ENCODE measurements at regions not wholly inside any gene's neighbourhood (a gene's known extent, or its start where the extent isn't known, plus 50 kb on each side); places are given as distances from the start of the nearest gene placed in this dataset.
"Not testable (repeated sequence)": the region's sequence is repeated elsewhere in the genome, so short reads cannot be mapped to it uniquely, and the experiment has no call there.

DNA sequence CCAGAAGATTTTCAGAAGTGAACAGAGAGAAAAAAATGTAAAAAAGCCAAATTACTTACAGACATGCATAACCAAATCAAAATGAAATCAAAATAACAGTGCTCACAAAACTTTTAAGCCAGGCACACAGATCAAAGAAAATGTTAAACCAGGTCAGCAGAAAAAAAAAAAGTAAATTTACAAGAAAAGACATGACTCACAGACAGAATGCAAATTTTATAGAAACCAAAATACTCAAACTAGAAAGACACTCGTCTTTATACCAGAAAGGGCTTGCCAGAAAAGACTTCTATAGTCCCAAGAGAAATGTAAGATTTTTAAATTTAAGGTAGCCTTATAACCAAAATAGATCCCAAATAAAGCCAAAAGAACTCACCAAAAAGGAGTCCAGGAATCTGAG lies 86.5 kb upstream of the COG2 start:
- no peak for DNase-seq

- DNase-seq: no peak
Measured at GRCh38 chr1:230552880-230553279, 89.4 kb upstream of the COG2 start.

DNA sequence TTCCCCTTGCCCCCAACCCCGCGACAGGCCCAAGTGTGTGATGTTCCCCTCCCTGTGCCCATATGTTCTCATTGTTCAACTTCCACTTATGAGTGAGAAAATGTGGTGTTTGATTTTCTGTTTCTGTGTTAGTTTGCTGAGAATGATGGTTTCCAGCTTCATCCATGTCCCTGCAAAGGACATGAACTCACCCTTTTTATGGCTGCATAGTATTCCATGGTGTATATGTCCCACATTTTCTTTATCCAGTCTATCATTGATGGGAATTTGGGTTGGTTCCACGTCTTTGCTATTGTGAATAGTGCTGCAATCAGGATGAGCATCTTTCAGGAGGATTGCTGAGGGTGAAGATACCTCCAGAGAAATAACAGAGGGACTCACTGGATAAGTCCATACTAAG lies 91.3 kb upstream of the COG2 start:
- not testable (repeated sequence) for DNase-seq

- DNase-seq: no peak
Measured at GRCh38 chr1:230550428-230550827, 91.9 kb upstream of the COG2 start.

GRCh38 chr1:230549625-230550024 lies 92.7 kb upstream of the COG2 start:
- DNase-seq: no peak

DNA sequence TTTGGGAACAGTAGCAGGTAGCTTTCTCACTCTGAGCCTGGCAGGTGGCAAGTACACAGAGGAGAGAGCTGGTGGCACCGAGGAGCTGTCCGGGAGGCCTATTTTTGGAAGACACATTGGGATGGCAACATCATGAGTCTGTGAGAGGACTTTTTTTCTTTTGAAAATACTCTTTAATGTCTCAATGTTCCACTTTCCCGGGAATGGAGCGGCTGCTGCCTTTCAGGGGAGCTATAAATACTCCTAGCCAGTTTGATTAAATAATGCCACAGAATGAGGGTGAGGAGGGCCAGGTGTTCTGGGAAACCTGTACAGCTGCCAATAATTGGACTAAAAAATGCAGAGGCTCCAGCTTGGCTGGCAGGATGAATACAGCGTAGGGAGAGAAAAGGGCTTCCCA lies 93.3 kb upstream of the COG2 start:
- no peak for DNase-seq

DNA sequence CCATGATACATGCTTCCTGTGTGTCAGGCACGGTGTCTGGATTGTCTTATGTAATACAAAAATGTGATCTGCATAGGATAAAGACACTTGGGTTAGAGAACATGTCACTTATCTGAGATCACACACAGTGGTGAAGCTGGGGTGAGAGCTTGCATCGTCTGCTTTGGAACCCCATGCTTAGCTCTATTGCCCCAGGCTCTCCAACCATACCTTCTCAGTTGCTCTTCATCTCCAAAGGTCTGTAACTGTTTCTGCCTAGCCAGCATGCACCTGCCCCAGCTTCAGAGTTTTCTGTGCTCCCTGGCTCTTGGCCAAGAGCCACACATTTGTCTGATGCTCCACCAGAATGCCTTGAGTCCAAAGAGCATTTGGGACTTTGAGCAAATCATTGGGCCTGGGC lies 93.9 kb upstream of the COG2 start:
- DNase-seq: no peak

DNA sequence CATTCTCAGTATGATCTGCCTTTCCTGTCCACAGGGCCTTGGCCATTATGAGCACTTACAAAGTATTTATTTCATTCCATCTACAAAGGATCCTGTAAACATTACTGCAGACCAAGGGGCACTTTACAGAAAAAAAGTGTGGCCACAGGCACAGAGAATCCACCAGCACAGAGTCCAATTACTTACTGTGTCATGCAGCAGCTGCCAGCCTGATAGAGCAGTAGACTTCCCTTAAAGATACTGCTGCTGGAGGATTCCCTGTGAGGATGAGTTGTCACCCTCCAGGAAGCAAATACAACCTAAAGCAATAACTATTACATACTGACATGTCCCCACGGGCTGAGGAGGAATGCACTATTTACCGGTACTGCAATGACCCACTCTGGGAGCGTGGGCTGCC lies 97.1 kb upstream of the COG2 start:
- DNase-seq: no peak

DNA sequence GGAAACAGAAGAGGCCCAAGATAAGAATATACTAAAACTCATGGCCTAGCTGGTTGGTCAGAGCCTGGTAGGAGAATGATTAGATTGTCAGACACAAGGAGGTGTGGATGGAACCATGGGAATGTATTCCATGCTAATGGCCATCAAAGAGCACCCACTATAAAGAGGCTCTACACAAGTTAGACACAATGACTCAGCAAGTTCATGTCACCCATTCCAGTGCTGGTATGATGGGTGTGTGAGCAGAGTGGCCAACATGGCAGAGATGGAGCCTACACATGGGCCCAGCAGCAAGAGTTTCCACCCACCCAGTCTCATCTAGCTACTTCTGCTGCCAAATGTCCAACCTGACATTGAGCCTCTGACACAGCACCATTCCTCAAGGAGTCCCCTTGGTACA lies 97.5 kb upstream of the COG2 start:
- DNase-seq: no peak

GRCh38 chr1:230543085-230543484 lies 99.2 kb upstream of the COG2 start:
- no peak for DNase-seq

DNA sequence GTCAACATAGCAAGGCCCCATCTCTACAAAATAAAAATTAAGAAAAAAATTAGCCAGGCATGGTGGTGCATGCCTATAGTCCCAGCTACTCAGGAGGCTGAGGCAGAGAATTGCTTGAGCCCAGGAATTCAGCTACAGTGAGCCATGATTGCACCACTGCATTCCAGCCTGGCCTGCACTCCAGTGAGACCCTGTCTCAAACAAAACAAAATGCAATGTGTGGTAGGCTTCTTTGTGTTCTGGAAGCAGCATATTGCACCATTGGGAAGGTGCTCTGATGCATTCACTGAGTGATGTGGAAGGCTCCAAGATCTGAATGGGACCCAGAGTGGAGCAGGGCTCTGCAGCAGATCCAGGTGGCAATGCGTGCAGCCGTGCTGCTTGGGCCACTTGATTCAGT lies 99.6 kb upstream of the COG2 start:
- no peak for DNase-seq

- DNase-seq: peak; percentile 33
Measured at GRCh38 chr1:230542054-230542453, 100.2 kb upstream of the COG2 start.

- DNase-seq: no peak
Measured at GRCh38 chr1:230541306-230541705, 101.0 kb upstream of the COG2 start.

DNA sequence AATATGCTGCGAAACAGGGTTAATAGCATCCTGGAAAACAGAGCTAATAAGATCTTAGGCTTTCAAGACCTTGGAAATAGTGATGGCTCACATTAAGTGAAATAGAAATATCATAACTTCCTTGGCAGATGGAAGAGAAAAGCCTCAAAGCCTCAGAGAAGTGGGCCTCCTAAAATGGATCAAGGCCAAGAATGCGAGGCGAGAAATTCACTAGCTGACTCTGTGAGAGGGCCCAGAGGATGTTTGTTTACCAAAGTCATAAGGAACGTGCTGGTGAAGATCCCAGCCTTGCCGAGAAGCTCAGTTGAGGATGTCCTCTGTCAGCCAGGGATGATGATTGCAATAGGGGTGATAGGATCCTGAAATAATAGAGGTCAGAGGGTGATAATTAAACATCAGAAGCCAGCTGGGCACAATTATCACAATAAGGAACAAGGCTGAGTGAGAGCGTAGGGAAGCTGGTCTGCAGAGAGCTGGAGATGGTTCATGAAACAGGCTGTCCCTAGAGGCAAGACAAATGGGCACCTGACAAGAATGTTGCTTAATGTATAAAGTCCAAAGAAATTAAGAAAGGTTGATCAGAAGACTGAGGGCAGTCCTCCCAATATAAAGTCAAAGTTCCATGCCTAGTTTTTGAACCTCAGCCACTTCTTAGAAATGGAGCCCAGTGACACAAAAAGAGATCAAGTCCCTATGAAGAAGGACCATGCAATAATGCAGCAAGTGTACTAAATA lies 101.7 kb upstream of the COG2 start:
- DNase-seq: no peak

DNA sequence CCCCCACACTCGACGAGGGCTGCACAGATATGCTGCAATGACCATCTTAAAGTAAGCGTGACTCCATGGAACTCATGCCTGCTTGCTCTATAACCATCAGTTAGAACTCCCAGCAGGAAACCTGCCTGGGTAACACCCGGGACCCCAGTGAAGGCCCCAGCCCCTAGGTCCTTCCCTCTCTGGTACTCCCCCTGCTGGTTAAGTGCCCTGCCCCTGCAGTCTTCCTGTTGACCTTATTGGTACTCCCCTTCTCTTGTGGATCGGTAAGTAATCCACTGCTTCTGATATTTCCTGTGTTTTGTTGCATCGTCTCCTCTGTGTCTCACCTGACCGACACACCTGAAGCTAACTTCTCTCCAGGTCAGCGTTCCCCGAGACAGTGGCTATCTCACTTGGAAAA lies 104.8 kb upstream of the COG2 start:
- no peak for DNase-seq

DNA sequence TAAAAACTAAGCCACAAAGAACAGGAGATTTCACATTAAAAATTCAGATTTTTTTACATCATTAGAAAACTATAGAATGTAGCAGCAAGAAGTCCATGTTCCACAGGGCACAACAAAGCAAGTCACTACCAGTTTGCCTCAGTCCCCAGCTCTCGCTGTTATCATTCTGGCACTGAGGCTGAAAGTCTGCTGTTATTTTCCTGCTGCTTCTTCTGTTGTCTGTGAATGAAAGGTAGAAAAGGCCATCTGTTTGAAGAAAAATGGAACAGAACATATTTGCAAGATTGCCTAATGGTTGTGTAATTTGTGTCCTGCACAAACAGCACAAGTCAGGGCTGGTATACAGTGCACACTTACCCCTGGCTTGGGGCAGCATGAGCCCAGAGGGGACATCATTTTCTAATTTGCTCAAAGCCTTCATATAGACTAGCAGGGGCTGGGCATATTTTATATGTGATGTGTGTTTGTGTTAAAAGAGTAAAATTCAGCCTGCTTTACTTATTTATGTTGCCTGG lies 105.6 kb upstream of the COG2 start:
- no peak for DNase-seq

DNA sequence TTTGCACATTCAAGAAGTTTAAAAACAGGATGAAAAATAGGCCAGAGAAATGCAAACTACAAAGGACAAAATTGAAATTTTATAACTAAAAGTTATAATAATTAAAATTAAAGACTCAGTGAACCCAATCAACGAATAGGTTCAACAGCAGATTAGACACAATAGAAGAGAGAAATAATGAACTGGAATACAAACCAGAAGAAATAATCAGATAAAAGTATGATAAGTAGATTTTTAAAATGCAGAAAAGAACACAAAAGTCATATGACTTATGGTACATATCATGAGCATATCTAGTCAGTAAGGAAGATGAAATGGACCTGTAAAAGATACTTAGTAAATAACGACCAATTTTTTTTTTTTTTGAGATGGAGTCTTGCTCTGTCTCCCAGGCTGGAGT lies 108.1 kb upstream of the COG2 start:
- DNase-seq: no peak

DNA sequence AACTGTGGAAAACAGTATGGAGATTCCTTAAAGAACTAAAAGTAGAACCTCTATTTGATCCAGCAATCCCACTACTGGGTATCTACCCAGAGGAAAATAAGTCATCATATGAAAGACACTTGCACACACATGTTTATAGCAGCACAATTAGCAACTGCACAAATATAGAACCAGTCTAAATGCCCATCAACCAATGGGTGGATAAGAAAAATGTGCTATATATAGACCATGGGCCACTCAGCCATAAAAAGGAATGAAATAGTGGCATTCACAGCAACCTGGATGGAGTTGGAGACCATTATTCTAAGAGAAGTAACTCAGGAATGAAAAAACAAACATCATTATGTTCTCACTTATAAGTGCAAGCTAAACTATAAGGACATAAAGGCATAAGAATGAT lies 105.0 kb upstream of the PGBD5 start:
- DNase-seq: no peak

- no peak for DNase-seq
Measured at GRCh38 chr1:230519246-230519645, 93.1 kb upstream of the PGBD5 start.

GRCh38 chr1:230518511-230518910 lies 92.4 kb upstream of the PGBD5 start:
- no peak for DNase-seq

GRCh38 chr1:230517786-230518185 lies 91.7 kb upstream of the PGBD5 start:
- no peak for DNase-seq

DNA sequence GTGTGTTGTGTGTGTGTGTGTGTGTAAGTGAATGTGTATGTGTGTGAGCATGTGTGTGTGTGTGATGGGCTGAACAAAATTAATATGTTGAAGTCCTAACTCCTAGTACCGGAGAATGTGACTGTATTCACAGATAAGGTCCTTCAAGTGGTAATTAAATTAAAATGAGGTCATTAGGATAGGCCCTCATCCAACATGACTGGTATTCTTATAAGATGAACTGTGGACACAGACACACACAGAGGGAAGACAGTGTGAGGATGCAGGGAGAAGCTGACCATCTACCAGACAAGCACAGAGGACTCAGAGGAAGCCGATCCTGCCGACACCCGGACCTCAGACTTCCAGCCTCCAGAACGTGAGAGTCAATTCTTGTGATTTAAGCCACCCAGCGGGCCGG lies 91.2 kb upstream of the PGBD5 start:
- DNase-seq: no peak

DNA sequence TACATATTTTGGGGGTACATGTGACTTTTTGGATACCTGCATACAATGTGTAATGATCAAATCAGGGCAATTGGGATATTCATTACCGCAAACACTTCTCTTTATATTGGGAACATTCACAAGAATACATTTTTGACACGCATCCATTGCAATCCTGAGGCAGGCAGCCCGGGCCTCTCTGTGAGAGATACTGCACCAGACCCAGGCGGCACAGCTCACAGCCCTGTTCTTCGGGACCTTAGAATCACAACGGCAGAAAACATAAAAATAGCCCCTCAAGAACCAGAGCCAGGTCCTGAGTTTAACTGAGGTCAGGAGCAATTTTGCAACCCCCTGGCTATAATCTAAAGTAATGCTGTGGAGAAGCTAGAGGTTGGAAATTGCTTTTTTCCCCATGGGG lies 90.8 kb upstream of the PGBD5 start:
- DNase-seq: no peak

DNA sequence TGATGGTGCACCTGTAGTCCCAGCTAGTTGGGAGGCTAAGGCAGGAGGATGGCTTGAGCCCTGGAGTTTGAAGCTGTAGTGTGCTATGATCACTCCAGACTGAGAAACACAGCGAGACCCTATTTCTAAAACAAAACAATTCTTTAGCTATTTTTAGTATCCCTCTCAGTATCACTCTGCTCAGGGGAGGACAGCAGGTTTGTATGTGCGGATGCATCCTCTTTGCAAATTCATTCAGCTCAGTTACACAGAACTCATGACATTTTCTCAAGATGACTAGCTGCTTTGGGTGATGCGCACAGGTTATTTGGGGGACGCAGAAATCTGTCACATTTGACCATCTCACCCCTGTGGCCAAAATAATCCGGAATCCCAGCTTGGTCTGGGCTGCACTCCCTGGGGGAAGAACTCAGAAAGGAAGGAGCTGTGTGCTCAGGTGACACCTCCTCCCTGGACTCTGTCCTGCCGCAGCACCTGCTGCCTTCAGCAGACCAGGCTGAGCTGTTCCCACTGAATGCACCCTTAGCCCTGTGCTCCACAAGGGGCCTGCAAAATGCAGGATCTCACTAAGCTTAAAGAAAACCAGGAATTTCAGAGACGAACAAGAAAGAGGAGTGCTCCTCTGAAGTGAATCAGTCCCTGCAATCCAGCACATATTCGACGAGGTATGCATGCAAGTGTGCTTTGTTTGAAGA lies 89.5 kb upstream of the PGBD5 start:
- no peak for DNase-seq

DNA sequence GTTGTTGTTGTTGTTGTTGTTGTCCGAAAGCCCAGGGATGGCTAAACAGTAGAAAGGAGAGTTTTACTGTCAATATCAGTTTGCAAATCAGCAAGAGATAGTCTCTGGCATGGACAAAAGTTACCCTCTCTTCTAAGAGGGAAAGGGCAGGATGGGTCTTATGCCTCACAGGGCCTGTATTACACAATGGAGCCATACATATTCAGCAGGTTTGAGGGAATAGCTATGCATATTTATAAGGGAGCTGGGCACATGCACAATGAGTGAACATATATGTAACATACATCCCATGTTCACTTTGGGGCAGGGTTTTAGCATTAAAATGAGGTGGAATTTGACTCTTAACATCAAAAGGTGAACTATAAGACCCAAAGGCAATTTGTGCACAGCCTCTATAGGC lies 84.4 kb upstream of the PGBD5 start:
- DNase-seq: no peak
